Ovary (tissue), 3 donors: ENCODE measurements at regions not wholly inside any gene's neighbourhood (a gene's known extent, or its start where the extent isn't known, plus 50 kb on each side); places are given as distances from the start of the nearest gene placed in this dataset.

Experiments used
- POLR2A ChIP-seq: fragments of 450-650 bp; IDR thresholded peaks from one replicate; pipeline ENCODE4 v1.6.1; 2017; ENCODE audit warnings: antibody characterized with exemption, mild to moderate bottlenecking, moderate library complexity
- TF ChIP-seq, protein P1 (sequence below), 3 donors: fragments of 450-650 bp in 2 of 3; fragments of 200-600 bp in 1 of 3; IDR thresholded peaks; one replicate each; pipeline versions ENCODE4 v1.5.1 to v1.8.0; 2016 to 2022; ENCODE audit warnings: antibody characterized with exemption in 3 of 3, mild to moderate bottlenecking in 1 of 3
- donor health status: DM: no; HTN: no; CAD: no.

DNA sequence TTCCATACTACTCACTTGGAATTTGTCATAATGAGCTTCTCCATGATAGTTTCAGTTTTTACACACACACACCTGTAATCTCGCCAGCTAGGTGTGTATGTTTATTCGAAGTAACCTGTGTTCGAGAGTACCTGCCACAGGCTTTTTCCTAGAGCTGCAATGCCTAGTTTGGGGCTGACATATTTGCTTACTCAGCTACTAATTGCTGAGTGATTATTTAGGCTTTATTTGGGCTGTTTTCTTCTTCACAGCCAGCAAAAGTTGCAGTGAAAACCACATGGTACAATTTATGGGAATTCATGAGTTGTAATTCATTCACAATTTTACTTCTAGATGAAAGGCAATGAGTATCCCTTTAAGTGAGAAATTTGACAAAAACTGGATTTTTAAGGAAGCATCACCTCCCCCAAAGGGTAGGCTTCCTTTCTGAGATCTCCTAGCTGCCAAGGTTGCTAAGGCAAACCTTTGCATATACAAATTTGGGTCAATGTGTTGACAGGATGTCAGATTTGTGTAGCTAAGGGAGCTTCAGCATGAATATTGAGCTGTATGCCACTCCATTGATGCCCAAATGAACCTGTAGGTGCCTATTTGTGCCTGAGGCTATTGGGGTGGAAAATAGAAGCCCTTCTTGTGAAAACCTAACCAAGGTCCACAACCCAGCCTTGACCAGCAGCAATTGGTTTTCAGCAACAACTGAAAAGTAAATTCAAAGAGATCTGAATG is 108.7 kb upstream of the OTX2 start:
- TF ChIP-seq POLR2A = no peak
- TF ChIP-seq, protein P1, sequence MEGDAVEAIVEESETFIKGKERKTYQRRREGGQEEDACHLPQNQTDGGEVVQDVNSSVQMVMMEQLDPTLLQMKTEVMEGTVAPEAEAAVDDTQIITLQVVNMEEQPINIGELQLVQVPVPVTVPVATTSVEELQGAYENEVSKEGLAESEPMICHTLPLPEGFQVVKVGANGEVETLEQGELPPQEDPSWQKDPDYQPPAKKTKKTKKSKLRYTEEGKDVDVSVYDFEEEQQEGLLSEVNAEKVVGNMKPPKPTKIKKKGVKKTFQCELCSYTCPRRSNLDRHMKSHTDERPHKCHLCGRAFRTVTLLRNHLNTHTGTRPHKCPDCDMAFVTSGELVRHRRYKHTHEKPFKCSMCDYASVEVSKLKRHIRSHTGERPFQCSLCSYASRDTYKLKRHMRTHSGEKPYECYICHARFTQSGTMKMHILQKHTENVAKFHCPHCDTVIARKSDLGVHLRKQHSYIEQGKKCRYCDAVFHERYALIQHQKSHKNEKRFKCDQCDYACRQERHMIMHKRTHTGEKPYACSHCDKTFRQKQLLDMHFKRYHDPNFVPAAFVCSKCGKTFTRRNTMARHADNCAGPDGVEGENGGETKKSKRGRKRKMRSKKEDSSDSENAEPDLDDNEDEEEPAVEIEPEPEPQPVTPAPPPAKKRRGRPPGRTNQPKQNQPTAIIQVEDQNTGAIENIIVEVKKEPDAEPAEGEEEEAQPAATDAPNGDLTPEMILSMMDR (IDR thresholded peaks at IDR 0.05) = no peak
